ENCODE measurements at regions not wholly inside any gene's neighbourhood (a gene's known extent, or its start where the extent isn't known, plus 50 kb on each side); places are given as distances from the start of the nearest gene placed in this dataset.

DNA sequence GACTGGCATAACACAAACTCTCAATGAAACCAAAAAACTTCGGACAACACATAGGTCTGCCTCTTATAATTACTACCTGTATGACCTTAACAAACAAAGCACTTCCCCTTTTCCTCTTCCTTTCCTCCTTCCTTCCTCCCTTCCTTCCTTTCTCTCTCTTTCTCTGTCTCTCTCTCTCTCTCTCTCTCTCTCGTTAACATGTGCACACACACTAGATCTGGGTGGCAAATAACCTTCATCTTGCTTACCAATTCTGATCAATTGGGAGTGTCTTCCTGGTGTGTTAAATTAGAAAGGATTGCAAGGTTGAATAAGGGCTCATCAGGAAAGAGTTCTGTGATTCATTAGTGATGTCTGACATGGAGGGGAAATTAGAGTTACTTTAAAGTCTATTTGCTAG, 307.8 kb upstream of the PRKD1 start:
- Histone ChIP-seq H3K14ac (ENCODE audit: low read length in 2 of 2) (no peak overlapping the region), H3K4me3 (ENCODE audit: insufficient read depth in 1 of 2, low read depth in 1 of 2, low read length in 2 of 2) (no peak overlapping the region), H2BK120ac (ENCODE audit: low read depth, low read length) (no peak overlapping the region), H4K91ac (ENCODE audit: low read length) (no peak overlapping the region), H3K27me3 (ENCODE audit: control insufficient read depth in 1 of 2, insufficient read depth in 1 of 2, low read length in 2 of 2) (no peaks in the 10 kb centered on the region), H3K9ac (ENCODE audit: low read length) (no peak overlapping the region), H2AK5ac (ENCODE audit: low read length, severe bottlenecking) (no peak overlapping the region), H3K18ac (ENCODE audit: low read depth in 1 of 2, low read length in 2 of 2) (no peak overlapping the region), H2BK15ac (ENCODE audit: low read depth, poor library complexity, severe bottlenecking) (no peak overlapping the region), H3K36me3 (ENCODE audit: control insufficient read depth in 1 of 2, insufficient read depth in 2 of 2, low read depth in 1 of 2, low read length in 2 of 2) (no peaks in the 10 kb centered on the region), H2BK5ac (ENCODE audit: low read depth, low read length, poor library complexity, severe bottlenecking) (no peak overlapping the region), H2AFZ (ENCODE audit: low read depth, low read length) (no peak overlapping the region), H3K9me3 (ENCODE audit: control insufficient read depth, low read length) (no peaks in the 10 kb centered on the region), H3K23ac (ENCODE audit: low read length in 2 of 2) (no peak overlapping the region), H2BK12ac (ENCODE audit: low read length in 2 of 2) (no peak overlapping the region), H4K8ac (ENCODE audit: low read length) (no peak overlapping the region), H3K4ac (ENCODE audit: low read depth in 1 of 2, low read length in 2 of 2) (no peak overlapping the region), H3K4me1 (ENCODE audit: control insufficient read depth, insufficient read depth, low read depth, low read length) (no peaks in the 10 kb centered on the region), H3K4me2 (ENCODE audit: low read length, poor library complexity, severe bottlenecking) (no peak overlapping the region), H3K79me1 (replicated peaks; ENCODE audit: low read length, poor library complexity, severe bottlenecking) (no peaks in the 10 kb centered on the region), H3K27ac (ENCODE audit: low read length, poor library complexity, severe bottlenecking) (no peak overlapping the region)
- WGBS, result 84% methylated on average over 2 of the region's 2 CpGs
- no peak for DNase-seq

DNA sequence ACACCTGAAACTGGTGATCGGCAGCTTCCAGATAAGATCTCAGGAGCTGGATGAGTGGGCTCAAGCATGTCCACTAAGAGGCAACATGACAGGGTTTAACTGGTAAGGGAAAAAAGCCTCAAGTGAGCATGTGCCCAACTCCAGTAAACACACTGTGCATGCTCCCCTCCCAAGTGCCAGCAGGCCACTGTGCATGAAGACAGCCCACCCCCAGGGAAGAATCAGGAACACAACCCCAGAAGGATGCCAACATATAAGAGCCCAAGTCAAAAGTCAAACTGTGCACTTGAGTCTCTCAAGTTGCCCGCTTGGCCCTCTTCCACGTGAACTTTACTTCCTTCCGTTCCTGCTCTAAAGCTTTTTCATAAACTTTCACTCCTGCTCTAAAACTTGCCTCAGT, 311.3 kb upstream of the PRKD1 start:
- no peak overlapping the region for H2BK15ac ChIP-seq (ENCODE audit: low read depth, poor library complexity, severe bottlenecking)
- DNase-seq, result no peak
- 94% methylated on average over 4 of the region's 4 CpGs for WGBS
- no peak overlapping the region for H2AFZ ChIP-seq (ENCODE audit: low read depth, low read length)
- H4K8ac ChIP-seq (ENCODE audit: low read length), result no peak overlapping the region
- no peak overlapping the region for H3K14ac ChIP-seq (ENCODE audit: low read length in 2 of 2)
- no peak overlapping the region for H2BK120ac ChIP-seq (ENCODE audit: low read depth, low read length)
- no peaks in the 10 kb centered on the region for H3K4me1 ChIP-seq (ENCODE audit: control insufficient read depth, insufficient read depth, low read depth, low read length)
- H3K27me3 ChIP-seq (ENCODE audit: control insufficient read depth in 1 of 2, insufficient read depth in 1 of 2, low read length in 2 of 2), result peaks cover 0 to 3% of the 10 kb centered on the region in 2 experiments
- H3K4me2 ChIP-seq (ENCODE audit: low read length, poor library complexity, severe bottlenecking), result no peak overlapping the region
- no peaks in the 10 kb centered on the region for H3K36me3 ChIP-seq (ENCODE audit: control insufficient read depth in 1 of 2, insufficient read depth in 2 of 2, low read depth in 1 of 2, low read length in 2 of 2)
- H3K9me3 ChIP-seq (ENCODE audit: control insufficient read depth, low read length), result no peaks in the 10 kb centered on the region
- no peak overlapping the region for H2BK12ac ChIP-seq (ENCODE audit: low read length in 2 of 2)
- H3K27ac ChIP-seq (ENCODE audit: low read length, poor library complexity, severe bottlenecking), result no peak overlapping the region
- H3K18ac ChIP-seq (ENCODE audit: low read depth in 1 of 2, low read length in 2 of 2), result peak overlapping the region in 1 of 2 experiments; percentile 12
- H3K23ac ChIP-seq (ENCODE audit: low read length in 2 of 2), result no peak overlapping the region
- no peak overlapping the region for H2AK5ac ChIP-seq (ENCODE audit: low read length, severe bottlenecking)
- no peak overlapping the region for H3K4me3 ChIP-seq (ENCODE audit: insufficient read depth in 1 of 2, low read depth in 1 of 2, low read length in 2 of 2)
- H3K79me1 ChIP-seq (replicated peaks; ENCODE audit: low read length, poor library complexity, severe bottlenecking), result no peaks in the 10 kb centered on the region
- H4K91ac ChIP-seq (ENCODE audit: low read length), result no peak overlapping the region
- no peak overlapping the region for H3K9ac ChIP-seq (ENCODE audit: low read length)
- no peak overlapping the region for H3K4ac ChIP-seq (ENCODE audit: low read depth in 1 of 2, low read length in 2 of 2)
- no peak overlapping the region for H2BK5ac ChIP-seq (ENCODE audit: low read depth, low read length, poor library complexity, severe bottlenecking)

DNA sequence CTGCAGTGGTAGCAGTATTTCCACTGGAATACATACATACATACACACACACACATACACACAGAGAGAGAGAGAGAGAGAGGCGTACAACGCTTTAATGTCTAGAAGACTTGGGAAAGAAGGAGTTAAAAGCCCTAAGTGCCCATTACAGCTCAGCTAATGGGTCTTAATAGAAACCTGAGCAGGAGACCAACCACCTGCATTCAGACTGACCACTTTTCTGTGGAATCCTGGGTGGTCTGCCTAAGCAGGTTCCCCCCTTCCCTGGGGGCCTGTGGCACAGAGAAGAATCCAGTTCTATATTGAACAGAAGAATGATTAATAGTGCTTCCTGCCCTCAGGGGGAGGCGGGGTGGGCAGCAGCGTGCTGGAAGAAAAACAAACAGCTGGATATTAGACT, 312.4 kb upstream of the PRKD1 start:
- no peak overlapping the region for H3K27ac ChIP-seq (ENCODE audit: low read length, poor library complexity, severe bottlenecking)
- no peak overlapping the region for H2BK120ac ChIP-seq (ENCODE audit: low read depth, low read length)
- no peaks in the 10 kb centered on the region for H3K9me3 ChIP-seq (ENCODE audit: control insufficient read depth, low read length)
- H3K4me2 ChIP-seq (ENCODE audit: low read length, poor library complexity, severe bottlenecking), result no peak overlapping the region
- DNase-seq, result no peak
- no peak overlapping the region for H3K23ac ChIP-seq (ENCODE audit: low read length in 2 of 2)
- H3K4ac ChIP-seq (ENCODE audit: low read depth in 1 of 2, low read length in 2 of 2), result no peak overlapping the region
- no peak overlapping the region for H3K4me3 ChIP-seq (ENCODE audit: insufficient read depth in 1 of 2, low read depth in 1 of 2, low read length in 2 of 2)
- H3K27me3 ChIP-seq (ENCODE audit: control insufficient read depth in 1 of 2, insufficient read depth in 1 of 2, low read length in 2 of 2), result peaks cover 0 to 3% of the 10 kb centered on the region in 2 experiments
- H4K91ac ChIP-seq (ENCODE audit: low read length), result no peak overlapping the region
- no peak overlapping the region for H2AFZ ChIP-seq (ENCODE audit: low read depth, low read length)
- no peak overlapping the region for H2AK5ac ChIP-seq (ENCODE audit: low read length, severe bottlenecking)
- no peaks in the 10 kb centered on the region for H3K79me1 ChIP-seq (replicated peaks; ENCODE audit: low read length, poor library complexity, severe bottlenecking)
- WGBS, result 50% methylated on average over 1 of the region's 4 CpGs
- no peak overlapping the region for H4K8ac ChIP-seq (ENCODE audit: low read length)
- H3K18ac ChIP-seq (ENCODE audit: low read depth in 1 of 2, low read length in 2 of 2), result no peak overlapping the region
- no peak overlapping the region for H3K14ac ChIP-seq (ENCODE audit: low read length in 2 of 2)
- H2BK15ac ChIP-seq (ENCODE audit: low read depth, poor library complexity, severe bottlenecking), result no peak overlapping the region
- no peaks in the 10 kb centered on the region for H3K36me3 ChIP-seq (ENCODE audit: control insufficient read depth in 1 of 2, insufficient read depth in 2 of 2, low read depth in 1 of 2, low read length in 2 of 2)
- no peak overlapping the region for H2BK5ac ChIP-seq (ENCODE audit: low read depth, low read length, poor library complexity, severe bottlenecking)
- H3K4me1 ChIP-seq (ENCODE audit: control insufficient read depth, insufficient read depth, low read depth, low read length), result no peaks in the 10 kb centered on the region
- no peak overlapping the region for H3K9ac ChIP-seq (ENCODE audit: low read length)
- H2BK12ac ChIP-seq (ENCODE audit: low read length in 2 of 2), result no peak overlapping the region

DNA sequence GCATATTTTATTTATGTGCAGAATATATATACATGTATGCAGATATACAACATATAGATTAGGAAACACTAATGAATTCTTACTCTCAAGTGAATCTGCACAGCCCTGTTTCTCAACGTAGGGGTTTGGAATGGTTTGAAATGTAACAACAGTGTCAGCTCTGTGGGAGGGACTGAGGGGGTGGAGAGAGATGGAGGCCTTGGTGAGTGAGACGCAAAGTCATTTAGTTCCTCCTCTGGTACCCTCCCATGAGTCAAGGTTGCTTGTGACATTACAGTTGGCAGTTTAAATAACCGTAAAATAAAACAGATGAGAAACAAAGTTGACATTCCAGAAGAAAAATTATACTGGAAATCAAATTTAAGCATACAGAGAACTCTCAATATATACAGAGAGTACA, 313.0 kb upstream of the PRKD1 start:
- DNase-seq, result no peak
- Histone ChIP-seq H3K9ac (ENCODE audit: low read length) (no peak overlapping the region), H3K4me2 (ENCODE audit: low read length, poor library complexity, severe bottlenecking) (no peak overlapping the region), H3K79me1 (replicated peaks; ENCODE audit: low read length, poor library complexity, severe bottlenecking) (no peaks in the 10 kb centered on the region), H3K27me3 (ENCODE audit: control insufficient read depth in 1 of 2, insufficient read depth in 1 of 2, low read length in 2 of 2) (peaks cover 0 to 3% of the 10 kb centered on the region in 2 experiments), H4K91ac (ENCODE audit: low read length) (no peak overlapping the region), H3K18ac (ENCODE audit: low read depth in 1 of 2, low read length in 2 of 2) (no peak overlapping the region), H3K4me1 (ENCODE audit: control insufficient read depth, insufficient read depth, low read depth, low read length) (no peaks in the 10 kb centered on the region), H3K14ac (ENCODE audit: low read length in 2 of 2) (no peak overlapping the region), H2BK12ac (ENCODE audit: low read length in 2 of 2) (no peak overlapping the region), H2BK15ac (ENCODE audit: low read depth, poor library complexity, severe bottlenecking) (no peak overlapping the region), H2AFZ (ENCODE audit: low read depth, low read length) (no peak overlapping the region), H3K4ac (ENCODE audit: low read depth in 1 of 2, low read length in 2 of 2) (no peak overlapping the region), H3K9me3 (ENCODE audit: control insufficient read depth, low read length) (no peaks in the 10 kb centered on the region), H3K23ac (ENCODE audit: low read length in 2 of 2) (no peak overlapping the region), H3K36me3 (ENCODE audit: control insufficient read depth in 1 of 2, insufficient read depth in 2 of 2, low read depth in 1 of 2, low read length in 2 of 2) (no peaks in the 10 kb centered on the region), H2BK5ac (ENCODE audit: low read depth, low read length, poor library complexity, severe bottlenecking) (no peak overlapping the region), H2AK5ac (ENCODE audit: low read length, severe bottlenecking) (no peak overlapping the region), H3K4me3 (ENCODE audit: insufficient read depth in 1 of 2, low read depth in 1 of 2, low read length in 2 of 2) (no peak overlapping the region), H4K8ac (ENCODE audit: low read length) (no peak overlapping the region), H3K27ac (ENCODE audit: low read length, poor library complexity, severe bottlenecking) (no peak overlapping the region), H2BK120ac (ENCODE audit: low read depth, low read length) (no peak overlapping the region)
- WGBS, result 38% methylated on average over 1 of the region's 3 CpGs
